Ascending aorta (tissue), 2 donors: ENCODE measurements at regions not wholly inside any gene's neighbourhood (a gene's known extent, or its start where the extent isn't known, plus 50 kb on each side); places are given as distances from the start of the nearest gene placed in this dataset.
A peak's percentile ranks its signal among the peaks of the same experiment; 100 is the strongest.

Experiments used
- DNase-seq, 2 donors: peaks; one replicate each; pipeline ENCODE4 v3.0.0-alpha.2; 2019; ENCODE audit warnings: low spot score in 2 of 2
- H3K27ac ChIP-seq, 2 donors: fragments of 200-600 bp; sonication (generic); one replicate each; pipeline ENCODE4 v1.5.1; 2016 to 2017; ENCODE audit warnings: mild to moderate bottlenecking in 1 of 2
- H3K27me3 ChIP-seq: fragments of 200-600 bp; sonication (generic); one replicate; pipeline ENCODE4 v1.5.1; 2017
- H3K36me3 ChIP-seq, 2 donors: fragments of 200-600 bp; sonication (generic); one replicate each; pipeline ENCODE4 v1.5.1; 2016
- H3K4me1 ChIP-seq, 2 donors: fragments of 200-600 bp; sonication (generic); one replicate each; pipeline ENCODE4 v1.5.1; 2016 to 2017; ENCODE audit warnings: mild to moderate bottlenecking in 1 of 2
- H3K4me3 ChIP-seq, 2 donors: fragments of 200-600 bp; sonication (generic); one replicate each; pipeline ENCODE4 v1.5.1; 2016 to 2017; ENCODE audit warnings: mild to moderate bottlenecking in 1 of 2
- H3K9me3 ChIP-seq, 2 donors: fragments of 200-600 bp; sonication (generic); one replicate each; pipeline ENCODE4 v1.5.1; 2016
- CTCF ChIP-seq, 3 experiments: fragments of 200-600 bp in 2 of 3; fragments of 450-650 bp in 1 of 3; sonication (generic) in 2 of 3; IDR thresholded peaks; one replicate each; pipeline ENCODE4 v1.5.1; 2016 to 2019; ENCODE audit warnings: antibody characterized with exemption in 3 of 3, mild to moderate bottlenecking in 1 of 3, moderate library complexity in 1 of 3
- intact Hi-C: fragments of 100-400 bp; cut with DNase I; formaldehyde crosslinking; loops from one replicate; pipeline ENCODE4 v1.15.1; 2023

GRCh38 chr10:100656454-100656853 is 88.9 kb upstream of the PAX2 start:
- Histone ChIP-seq H3K4me1 (peaks cover 3 to 4% of the 10 kb centered on the region in 2 donors), H3K27me3 (peaks cover 29% of the 10 kb centered on the region), H3K4me3 (peak overlapping the region in 1 of 2 donors; percentile 40), H3K9me3 (no peaks in the 10 kb centered on the region), H3K27ac (no peak overlapping the region), H3K36me3 (no peaks in the 10 kb centered on the region)
- no peak for DNase-seq
- no peak for TF ChIP-seq CTCF (IDR thresholded peaks at IDR 0.05)
- intact Hi-C loops: no loop called here

GRCh38 chr10:100658269-100658668 is 87.1 kb upstream of the PAX2 start:
- Histone ChIP-seq H3K4me1 (peaks cover 3 to 4% of the 10 kb centered on the region in 2 donors), H3K4me3 (no peak overlapping the region), H3K27me3 (peaks cover 27% of the 10 kb centered on the region), H3K36me3 (no peaks in the 10 kb centered on the region), H3K9me3 (no peaks in the 10 kb centered on the region), H3K27ac (no peak overlapping the region)
- intact Hi-C loops: no loop called here
- no peak for TF ChIP-seq CTCF (IDR thresholded peaks at IDR 0.05)
- DNase-seq: no peak

- Histone ChIP-seq H3K27ac (no peak overlapping the region), H3K9me3 (no peaks in the 10 kb centered on the region), H3K4me3 (no peak overlapping the region), H3K4me1 (peaks cover 3 to 4% of the 10 kb centered on the region in 2 donors), H3K36me3 (no peaks in the 10 kb centered on the region), H3K27me3 (peaks cover 18% of the 10 kb centered on the region)
- intact Hi-C loops: no loop called here
- no peak for TF ChIP-seq CTCF (IDR thresholded peaks at IDR 0.05)
- no peak for DNase-seq
Measured at GRCh38 chr10:100659361-100660098, 85.9 kb upstream of the PAX2 start.

- intact Hi-C loops: no loop called here
- TF ChIP-seq CTCF (IDR thresholded peaks at IDR 0.05): no peak
Measured at GRCh38 chr10:100660365-100660764, 85.0 kb upstream of the PAX2 start.

GRCh38 chr10:100660945-100661344 is 84.4 kb upstream of the PAX2 start:
- peaks cover 9% of the 10 kb centered on the region for H3K27me3 ChIP-seq
- H3K9me3 ChIP-seq: no peaks in the 10 kb centered on the region
- intact Hi-C loops: no loop called here
- no peak overlapping the region for H3K4me3 ChIP-seq
- no peak for TF ChIP-seq CTCF (IDR thresholded peaks at IDR 0.05)
- no peak for DNase-seq
- H3K27ac ChIP-seq: no peak overlapping the region
- peaks cover 0 to under 1% of the 10 kb centered on the region in 2 donors for H3K4me1 ChIP-seq
- H3K36me3 ChIP-seq: no peaks in the 10 kb centered on the region

More at GRCh38 chr10:100660365-100660764, 85.0 kb upstream of the PAX2 start:
- H3K27me3 ChIP-seq: peaks cover 11% of the 10 kb centered on the region
- H3K4me3 ChIP-seq: no peak overlapping the region
- H3K4me1 ChIP-seq: peaks cover 0 to 4% of the 10 kb centered on the region in 2 donors
- no peak for DNase-seq
- no peak overlapping the region for H3K27ac ChIP-seq
- H3K36me3 ChIP-seq: no peaks in the 10 kb centered on the region
- H3K9me3 ChIP-seq: no peaks in the 10 kb centered on the region
